Sigmoid colon (tissue), 6 donors: ENCODE measurements at regions not wholly inside any gene's neighbourhood (a gene's known extent, or its start where the extent isn't known, plus 50 kb on each side); places are given as distances from the start of the nearest gene placed in this dataset.

Experiments
- DNase-seq: peaks from one replicate; pipeline ENCODE4 v3.0.0-alpha.2; 2019
- H3K27ac ChIP-seq, 4 donors: fragments of 200-600 bp; sonication (generic); one replicate each; pipeline ENCODE4 v1.5.1; 2016 to 2019; ENCODE audit warnings: mild to moderate bottlenecking in 1 of 4
- H3K27me3 ChIP-seq, 3 donors: fragments of 200-600 bp; sonication (generic); one replicate each; pipeline ENCODE4 v1.5.1; 2019; ENCODE audit warnings: mild to moderate bottlenecking in 1 of 3
- H3K36me3 ChIP-seq, 4 donors: fragments of 200-600 bp; sonication (generic); one replicate each; pipeline ENCODE4 v1.5.1; 2016 to 2019
- H3K4me1 ChIP-seq, 4 donors: fragments of 200-600 bp; sonication (generic); one replicate each; pipeline ENCODE4 v1.5.1; 2017 to 2019
- H3K4me3 ChIP-seq, 4 donors: fragments of 200-600 bp; sonication (generic); one replicate each; pipeline ENCODE4 v1.5.1; 2017 to 2019; ENCODE audit warnings: mild to moderate bottlenecking in 2 of 4, moderate library complexity in 1 of 4
- H3K9me3 ChIP-seq, 4 donors: fragments of 200-600 bp in 3 of 4; sonication (generic) in 3 of 4; one replicate each; pipeline versions ENCODE4 v1.5.1 to v1.6.1; 2013 to 2019
- CTCF ChIP-seq, 4 experiments: fragments of 450-650 bp in 3 of 4; fragments of 200-600 bp in 1 of 4; IDR thresholded peaks; one replicate each; pipeline ENCODE4 v1.5.1; 2016 to 2019; ENCODE audit warnings: antibody characterized with exemption in 4 of 4, mild to moderate bottlenecking in 3 of 4, moderate library complexity in 2 of 4
- EP300 ChIP-seq, 4 donors: sonication (generic); formaldehyde crosslinking; IDR thresholded peaks; one replicate each; pipeline ENCODE4 v1.6.1; 2017; ENCODE audit warnings: antibody characterized with exemption in 4 of 4
- POLR2A ChIP-seq, 2 donors: fragments of 450-650 bp; IDR thresholded peaks; one replicate each; pipeline ENCODE4 v1.6.1; 2016; ENCODE audit warnings: antibody characterized with exemption in 2 of 2, mild to moderate bottlenecking in 2 of 2, moderate library complexity in 2 of 2
- POLR2AphosphoS5 ChIP-seq, 4 donors: sonication (generic); formaldehyde crosslinking; IDR thresholded peaks; one replicate each; pipeline ENCODE4 v1.6.1; 2017; ENCODE audit warnings: antibody characterized with exemption in 4 of 4
- WGBS, 2 donors: extraction: QIAGEN DNeasy Blood & Tissue Kit; methylation state at CpG; one replicate each; pipeline ENCODE4 v1.1.7; 2013; 5-methylcytosine and 5-hydroxymethylcytosine counted together
- intact Hi-C: fragments of 100-400 bp; cut with DNase I; formaldehyde crosslinking; loops from one replicate; pipeline ENCODE4 v1.15.1; 2023
- donor health status: healthy with polysubstance abuse.
- donor health status: healthy.

- no peaks in the 10 kb centered on the region for H3K9me3 ChIP-seq
- no peaks in the 10 kb centered on the region for H3K36me3 ChIP-seq
- no peaks in the 10 kb centered on the region for H3K4me1 ChIP-seq
- H3K27me3 ChIP-seq = no peaks in the 10 kb centered on the region
- intact Hi-C loops = no loop called here
- no peak for TF ChIP-seq CTCF (IDR thresholded peaks at IDR 0.05)
- TF ChIP-seq POLR2AphosphoS5 (IDR thresholded peaks at IDR 0.05) = no peak
- no peak for TF ChIP-seq EP300 (IDR thresholded peaks at IDR 0.05)
- TF ChIP-seq POLR2A (IDR thresholded peaks at IDR 0.05) = no peak
- H3K27ac ChIP-seq = no peak overlapping the region
- H3K4me3 ChIP-seq = no peak overlapping the region
- no peak for DNase-seq
- 65 to 73% methylated on average over 6 of the region's 6 CpGs for WGBS, 2 donors
Observed at GRCh38 chr5:158273035-158273434, 414.1 kb upstream of the CLINT1 start.

GRCh38 chr5:158272409-158272808, 413.5 kb upstream of the CLINT1 start:
- Histone ChIP-seq H3K36me3 (no peaks in the 10 kb centered on the region), H3K4me1 (no peaks in the 10 kb centered on the region), H3K27me3 (no peaks in the 10 kb centered on the region), H3K27ac (no peak overlapping the region), H3K4me3 (no peak overlapping the region), H3K9me3 (no peaks in the 10 kb centered on the region)
- intact Hi-C loops = no loop called here
- no peak for DNase-seq
- WGBS, 2 donors = 60 to 72% methylated on average over 3 of the region's 3 CpGs
- TF ChIP-seq POLR2A (IDR thresholded peaks at IDR 0.05) = no peak
- no peak for TF ChIP-seq EP300 (IDR thresholded peaks at IDR 0.05)
- TF ChIP-seq CTCF (IDR thresholded peaks at IDR 0.05) = no peak
- no peak for TF ChIP-seq POLR2AphosphoS5 (IDR thresholded peaks at IDR 0.05)

- Histone ChIP-seq H3K4me3 (no peak overlapping the region), H3K4me1 (no peaks in the 10 kb centered on the region), H3K9me3 (no peaks in the 10 kb centered on the region), H3K27ac (no peak overlapping the region), H3K36me3 (no peaks in the 10 kb centered on the region), H3K27me3 (no peaks in the 10 kb centered on the region)
- intact Hi-C loops = no loop called here
- no peak for DNase-seq
- 58 to 60% methylated on average over 2 of the region's 2 CpGs for WGBS, 2 donors
- TF ChIP-seq POLR2A (IDR thresholded peaks at IDR 0.05) (no peak), CTCF (IDR thresholded peaks at IDR 0.05) (no peak), EP300 (IDR thresholded peaks at IDR 0.05) (no peak), POLR2AphosphoS5 (IDR thresholded peaks at IDR 0.05) (no peak)
Observed at GRCh38 chr5:158270996-158271554, 412.1 kb upstream of the CLINT1 start.

- no peaks in the 10 kb centered on the region for H3K4me1 ChIP-seq
- no peak overlapping the region for H3K27ac ChIP-seq
- H3K36me3 ChIP-seq = no peaks in the 10 kb centered on the region
- no peaks in the 10 kb centered on the region for H3K27me3 ChIP-seq
- H3K9me3 ChIP-seq = no peaks in the 10 kb centered on the region
- H3K4me3 ChIP-seq = no peak overlapping the region
- DNase-seq = no peak
- TF ChIP-seq EP300 (IDR thresholded peaks at IDR 0.05) = no peak
- intact Hi-C loops = no loop called here
- WGBS, 2 donors = 89 to 95% methylated on average over 8 of the region's 8 CpGs
Observed at GRCh38 chr5:158268286-158268685, 409.3 kb upstream of the CLINT1 start.

GRCh38 chr5:158267228-158267627, 408.3 kb upstream of the CLINT1 start:
- no peak for DNase-seq
- Histone ChIP-seq H3K4me3 (no peak overlapping the region), H3K36me3 (no peaks in the 10 kb centered on the region), H3K27ac (no peak overlapping the region), H3K9me3 (no peaks in the 10 kb centered on the region), H3K4me1 (no peaks in the 10 kb centered on the region), H3K27me3 (no peaks in the 10 kb centered on the region)
- intact Hi-C loops = no loop called here
- 88 to 92% methylated on average over 2 of the region's 2 CpGs for WGBS, 2 donors
- TF ChIP-seq POLR2A (IDR thresholded peaks at IDR 0.05) (no peak), EP300 (IDR thresholded peaks at IDR 0.05) (no peak), POLR2AphosphoS5 (IDR thresholded peaks at IDR 0.05) (no peak), CTCF (IDR thresholded peaks at IDR 0.05) (no peak)
